EL (cell line): ENCODE measurements at regions not wholly inside any gene's neighbourhood (a gene's known extent, or its start where the extent isn't known, plus 50 kb on each side); places are given as distances from the start of the nearest gene placed in this dataset.

Experiments used
- DNase-seq: peaks from one replicate; pipeline ENCODE4 v3.0.0-alpha.2; 2016

GRCh38 chr4:58935332-58935731 is 1825.1 kb upstream of the IGFBP7 start:
- no peak for DNase-seq

- DNase-seq = no peak
Measured at GRCh38 chr4:58936436-58936835, 1826.3 kb upstream of the IGFBP7 start.

- DNase-seq = no peak
Measured at GRCh38 chr4:58940167-58940566, 1830.0 kb upstream of the IGFBP7 start.

GRCh38 chr4:58941286-58941685 is 1831.1 kb upstream of the IGFBP7 start:
- no peak for DNase-seq

- no peak for DNase-seq
Measured at GRCh38 chr4:58953575-58953974, 1843.4 kb upstream of the IGFBP7 start.

GRCh38 chr4:58957711-58958110 is 1847.5 kb upstream of the IGFBP7 start:
- no peak for DNase-seq

GRCh38 chr4:58961283-58961682 is 1851.1 kb upstream of the IGFBP7 start:
- DNase-seq = no peak

GRCh38 chr4:58961925-58962324 is 1851.7 kb upstream of the IGFBP7 start:
- no peak for DNase-seq

- no peak for DNase-seq
Measured at GRCh38 chr4:58962424-58962823, 1852.2 kb upstream of the IGFBP7 start.

- DNase-seq = no peak
Measured at GRCh38 chr4:58981828-58982227, 1871.6 kb upstream of the IGFBP7 start.

- no peak for DNase-seq
Measured at GRCh38 chr4:58983887-58984286, 1873.7 kb upstream of the IGFBP7 start.

GRCh38 chr4:59002148-59002547 is 1892.0 kb upstream of the IGFBP7 start:
- no peak for DNase-seq

- DNase-seq = no peak
Measured at GRCh38 chr4:59024257-59024656, 1914.1 kb upstream of the IGFBP7 start.

- no peak for DNase-seq
Measured at GRCh38 chr4:59037812-59038211, 1927.6 kb upstream of the IGFBP7 start.

- no peak for DNase-seq
Measured at GRCh38 chr4:59039046-59039445, 1928.9 kb upstream of the IGFBP7 start.

GRCh38 chr4:59044286-59044900 is 1934.2 kb upstream of the IGFBP7 start:
- DNase-seq = no peak

- DNase-seq = no peak
Measured at GRCh38 chr4:59054086-59054485, 1943.9 kb upstream of the IGFBP7 start.

GRCh38 chr4:59057804-59058203 is 1947.6 kb upstream of the IGFBP7 start:
- no peak for DNase-seq

GRCh38 chr4:59058543-59058942 is 1948.4 kb upstream of the IGFBP7 start:
- no peak for DNase-seq

GRCh38 chr4:59060002-59060846 is 1950.0 kb upstream of the IGFBP7 start:
- DNase-seq = no peak

- DNase-seq = no peak
Measured at GRCh38 chr4:59060895-59061294, 1950.7 kb upstream of the IGFBP7 start.

- DNase-seq = no peak
Measured at GRCh38 chr4:59063015-59063720, 1953.0 kb upstream of the IGFBP7 start.

GRCh38 chr4:59068722-59069418 is 1958.7 kb upstream of the IGFBP7 start:
- DNase-seq = no peak
